CD14-positive monocyte (primary cell): ENCODE measurements at regions not wholly inside any gene's neighbourhood (a gene's known extent, or its start where the extent isn't known, plus 50 kb on each side); places are given as distances from the start of the nearest gene placed in this dataset.

Experiments used
- DNase-seq, 3 donors: peaks; one replicate each; pipeline ENCODE4 v3.0.0-alpha.2; 2011 to 2022
- H2AFZ ChIP-seq: 2 replicates; pipeline ENCODE4 v1.6.0; 2012; ENCODE audit warnings: mild to moderate bottlenecking, low read depth, low read length, inconsistent platforms; ENCODE audit not compliant: insufficient read depth, poor library complexity, severe bottlenecking
- H3K27ac ChIP-seq, 2 donors: 1 replicate in 1 of 2; 2 replicates in 1 of 2; pipeline ENCODE4 v1.5.1; 2012 to 2013; ENCODE audit warnings: low read length in 2 of 2, control low read depth in 1 of 2, inconsistent platforms in 1 of 2, low read depth in 1 of 2, mild to moderate bottlenecking in 1 of 2
- H3K27me3 ChIP-seq, 2 donors: one replicate each; pipeline versions ENCODE4 v1.6.0 to v1.6.1; 2011 to 2013; ENCODE audit warnings: low read length in 2 of 2; ENCODE audit not compliant: control insufficient read depth in 2 of 2, insufficient read depth in 2 of 2
- H3K36me3 ChIP-seq, 2 donors: replicated peaks in 1 of 2; 1 replicate in 1 of 2; 2 replicates in 1 of 2; pipeline versions ENCODE4 v1.5.1 to v1.6.1; 2012 to 2013; ENCODE audit warnings: low read length in 2 of 2, control low read depth in 1 of 2, inconsistent platforms in 1 of 2, mild to moderate bottlenecking in 1 of 2; ENCODE audit not compliant: insufficient read depth in 2 of 2, control insufficient read depth in 1 of 2
- H3K4me1 ChIP-seq, 2 donors: 1 replicate in 1 of 2; 2 replicates in 1 of 2; pipeline versions ENCODE4 v1.5.1 to v1.6.1; 2012 to 2013; ENCODE audit warnings: low read length in 2 of 2, control low read depth in 1 of 2, inconsistent platforms in 1 of 2, mild to moderate bottlenecking in 1 of 2, moderate library complexity in 1 of 2; ENCODE audit not compliant: insufficient read depth in 2 of 2, control insufficient read depth in 1 of 2
- H3K4me2 ChIP-seq: replicated peaks from 2 replicates; pipeline ENCODE3; 2012; ENCODE audit warnings: low read length, moderate library complexity, mild to moderate bottlenecking; ENCODE audit not compliant: poor library complexity, severe bottlenecking; ENCODE audit errors: extremely low read depth
- H3K4me3 ChIP-seq, 3 experiments: fragments of 200-600 bp in 1 of 3; sonication (generic) in 1 of 3; replicated peaks in 1 of 3; 1 replicate in 2 of 3; 2 replicates in 1 of 3; pipeline ENCODE4 v1.5.1; 2011 to 2013; ENCODE audit warnings: low read length in 3 of 3, mild to moderate bottlenecking in 3 of 3, control low read depth in 2 of 3, low read depth in 2 of 3, inconsistent platforms in 1 of 3, moderate library complexity in 1 of 3
- H3K79me2 ChIP-seq: 2 replicates; pipeline ENCODE4 v1.6.0; 2012; ENCODE audit warnings: mild to moderate bottlenecking, control low read depth, inconsistent platforms, low read length, moderate library complexity; ENCODE audit not compliant: insufficient read depth
- H3K9ac ChIP-seq: 2 replicates; pipeline ENCODE4 v1.6.0; 2017; ENCODE audit warnings: low read length, mild to moderate bottlenecking; ENCODE audit not compliant: insufficient read depth, poor library complexity, severe bottlenecking
- H3K9me3 ChIP-seq, 2 donors: replicated peaks in 1 of 2; 1 replicate in 1 of 2; 2 replicates in 1 of 2; pipeline versions ENCODE4 v1.5.1 to v1.6.1; 2012 to 2013; ENCODE audit warnings: low read length in 2 of 2, control low read depth in 1 of 2; ENCODE audit not compliant: control insufficient read depth in 1 of 2, insufficient read depth in 1 of 2
- H4K20me1 ChIP-seq: 2 replicates; pipeline ENCODE4 v1.6.0; 2012; ENCODE audit warnings: mild to moderate bottlenecking, low read length, control low read depth, moderate library complexity; ENCODE audit not compliant: insufficient read depth
- H3K27ac Mint-ChIP-seq, 7 donors: one replicate each; pipeline ENCODE4 v1.8.0; 2020; ENCODE audit warnings: mild to moderate bottlenecking in 7 of 7, mixed read lengths in 7 of 7, moderate library complexity in 6 of 7, inconsistent platforms in 2 of 7
- H3K27me3 Mint-ChIP-seq, 3 donors: one replicate each; pipeline ENCODE4 v1.8.0; 2021 to 2022; ENCODE audit warnings: low read depth in 3 of 3, mild to moderate bottlenecking in 3 of 3, mixed read lengths in 3 of 3, moderate library complexity in 3 of 3, inconsistent platforms in 1 of 3
- H3K36me3 Mint-ChIP-seq, 2 donors: one replicate each; pipeline ENCODE4 v1.8.0; 2020; ENCODE audit warnings: mixed read lengths in 2 of 2, inconsistent platforms in 1 of 2, mild to moderate bottlenecking in 1 of 2
- H3K4me1 Mint-ChIP-seq: one replicate; pipeline ENCODE4 v1.8.0; 2020; ENCODE audit warnings: mild to moderate bottlenecking, mixed read lengths
- H3K4me3 Mint-ChIP-seq, 2 donors: one replicate each; pipeline ENCODE4 v1.8.0; 2020; ENCODE audit warnings: mild to moderate bottlenecking in 2 of 2, mixed read lengths in 2 of 2, moderate library complexity in 1 of 2
- H3K9me3 Mint-ChIP-seq, 7 donors: one replicate each; pipeline ENCODE4 v1.8.0; 2020 to 2022; ENCODE audit warnings: mixed read lengths in 7 of 7, mild to moderate bottlenecking in 6 of 7, moderate library complexity in 6 of 7, inconsistent platforms in 2 of 7
- CTCF ChIP-seq: fragments of 200-600 bp; IDR thresholded peaks from one replicate; pipeline ENCODE4 v1.8.0; 2022; ENCODE audit warnings: antibody characterized with exemption, mild to moderate bottlenecking
- WGBS: methylation state at CpG from one replicate; pipeline ENCODE4 v1.1.5; 2013; ENCODE audit warnings: missing lambda C conversion rate; ENCODE audit not compliant: insufficient coverage; 5-methylcytosine and 5-hydroxymethylcytosine counted together
- intact Hi-C, 2 donors: fragments of 100-400 bp; cut with micrococcal nuclease; formaldehyde crosslinking; loops; one replicate each; pipeline versions ENCODE4 v1.15.0 to v1.15.1; 2023

GRCh38 chr13:37164635-37165034, 59.2 kb upstream of the CSNK1A1L start:
- Mint-ChIP-seq H3K27ac (no peak overlapping the region), H3K36me3 (no peaks in the 10 kb centered on the region), H3K4me1 (no peaks in the 10 kb centered on the region), H3K27me3 (peaks cover 0 to 2% (median 0%) of the 10 kb centered on the region in 3 donors), H3K4me3 (no peak overlapping the region), H3K9me3 (peaks cover 5 to 16% (median 12%) of the 10 kb centered on the region in 7 donors)
- WGBS, result 79% methylated on average over 2 of the region's 2 CpGs
- Histone ChIP-seq H4K20me1 (no peaks in the 10 kb centered on the region), H3K9me3 (peaks cover 4 to 5% of the 10 kb centered on the region in 2 donors), H3K4me2 (no peak overlapping the region), H3K79me2 (no peaks in the 10 kb centered on the region), H2AFZ (no peak overlapping the region), H3K4me3 (no peak overlapping the region), H3K4me1 (no peaks in the 10 kb centered on the region), H3K27me3 (no peaks in the 10 kb centered on the region), H3K9ac (no peak overlapping the region), H3K27ac (no peak overlapping the region), H3K36me3 (no peaks in the 10 kb centered on the region)
- intact Hi-C loops, result no loop called here
- DNase-seq, result no peak
- no peak for TF ChIP-seq CTCF

GRCh38 chr13:37163641-37164265, 58.3 kb upstream of the CSNK1A1L start:
- intact Hi-C loops, result no loop called here
- no peak for DNase-seq
- no peak overlapping the region for H3K9ac ChIP-seq
- H3K79me2 ChIP-seq, result no peaks in the 10 kb centered on the region
- peaks cover 0 to 2% (median 0%) of the 10 kb centered on the region in 3 donors for H3K27me3 Mint-ChIP-seq
- H3K4me1 ChIP-seq, result no peaks in the 10 kb centered on the region
- no peak overlapping the region for H3K27ac Mint-ChIP-seq
- no peaks in the 10 kb centered on the region for H4K20me1 ChIP-seq
- no peaks in the 10 kb centered on the region for H3K4me1 Mint-ChIP-seq
- peaks cover 8 to 18% (median 12%) of the 10 kb centered on the region in 7 donors for H3K9me3 Mint-ChIP-seq
- no peak overlapping the region for H3K27ac ChIP-seq
- no peak overlapping the region for H3K4me3 Mint-ChIP-seq
- peaks cover 4 to 8% of the 10 kb centered on the region in 2 donors for H3K9me3 ChIP-seq
- no peak for TF ChIP-seq CTCF
- no peak overlapping the region for H3K4me2 ChIP-seq
- no peaks in the 10 kb centered on the region for H3K36me3 Mint-ChIP-seq
- no peak overlapping the region for H3K4me3 ChIP-seq
- no CpG with 5 or more reads among the region's 3 CpGs for WGBS
- H3K27me3 ChIP-seq, result no peaks in the 10 kb centered on the region
- no peaks in the 10 kb centered on the region for H3K36me3 ChIP-seq
- H2AFZ ChIP-seq, result no peak overlapping the region
